HepG2 (cell line): ENCODE measurements at regions not wholly inside any gene's neighbourhood (a gene's known extent, or its start where the extent isn't known, plus 50 kb on each side); places are given as distances from the start of the nearest gene placed in this dataset.

Experiments
- ETV6 ChIP-seq: sonication (generic); formaldehyde crosslinking; conservative IDR thresholded peaks from 2 replicates; pipeline ENCODE4 v1.4.0; 2020; ENCODE audit warnings: missing genetic modification reagents
- HDAC2 ChIP-seq: sonication (generic); formaldehyde crosslinking; IDR thresholded peaks from 2 replicates; pipeline ENCODE4 v1.4.0; 2020; ENCODE audit warnings: missing genetic modification reagents
- HOXA7 ChIP-seq: sonication (generic); formaldehyde crosslinking; IDR thresholded peaks from 2 replicates; pipeline ENCODE4 v1.8.1; 2022; ENCODE audit warnings: mild to moderate bottlenecking, missing genetic modification reagents, moderate library complexity
- KAT7 ChIP-seq: IDR thresholded peaks from 2 replicates; pipeline ENCODE4 v1.6.1; 2018; ENCODE audit warnings: borderline replicate concordance, missing compliant biosample characterization
- NFE2L2 ChIP-seq: fragments of 150-350 bp; IDR thresholded peaks from 2 replicates; pipeline ENCODE4 v1.6.1; 2014; ENCODE audit warnings: low read length
- NR1H2 ChIP-seq: sonication (generic); formaldehyde crosslinking; IDR thresholded peaks from 2 replicates; pipeline ENCODE4 v1.8.1; 2022; ENCODE audit warnings: low read depth, missing genetic modification reagents, borderline replicate concordance
- ZNF331 ChIP-seq: sonication (generic); formaldehyde crosslinking; IDR thresholded peaks from 2 replicates; pipeline ENCODE4 v1.4.0; 2020; ENCODE audit warnings: missing genetic modification reagents
- TF ChIP-seq, protein P1 (sequence below): sonication (generic); formaldehyde crosslinking; IDR thresholded peaks from 2 replicates; pipeline ENCODE4 v1.4.0; 2020; ENCODE audit warnings: missing genetic modification reagents, borderline replicate concordance
- TF ChIP-seq, protein P2 (sequence below): sonication (generic); formaldehyde crosslinking; IDR thresholded peaks from 2 replicates; pipeline ENCODE4 v1.4.0; 2020; ENCODE audit warnings: missing genetic modification reagents, borderline replicate concordance

DNA sequence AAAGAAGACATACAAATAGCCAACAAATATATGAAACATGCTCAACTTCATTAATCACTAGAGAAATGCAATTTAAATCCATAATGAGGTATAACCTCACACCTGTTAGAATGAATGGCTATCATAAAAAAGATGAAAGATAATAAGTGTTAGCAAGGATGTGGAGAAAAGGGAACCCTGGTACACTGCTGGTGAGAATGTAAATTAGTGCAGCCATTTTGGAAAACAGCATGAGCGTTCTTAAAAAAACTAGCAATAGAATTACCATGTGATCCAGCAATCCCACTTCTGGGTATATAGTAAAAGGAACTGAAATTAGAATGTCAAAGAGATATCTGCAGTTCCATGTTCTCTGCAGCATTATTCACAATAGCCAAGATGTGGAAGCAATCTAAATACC is 64.2 kb upstream of the CEP78 start (continued):
- TF ChIP-seq, protein P1, sequence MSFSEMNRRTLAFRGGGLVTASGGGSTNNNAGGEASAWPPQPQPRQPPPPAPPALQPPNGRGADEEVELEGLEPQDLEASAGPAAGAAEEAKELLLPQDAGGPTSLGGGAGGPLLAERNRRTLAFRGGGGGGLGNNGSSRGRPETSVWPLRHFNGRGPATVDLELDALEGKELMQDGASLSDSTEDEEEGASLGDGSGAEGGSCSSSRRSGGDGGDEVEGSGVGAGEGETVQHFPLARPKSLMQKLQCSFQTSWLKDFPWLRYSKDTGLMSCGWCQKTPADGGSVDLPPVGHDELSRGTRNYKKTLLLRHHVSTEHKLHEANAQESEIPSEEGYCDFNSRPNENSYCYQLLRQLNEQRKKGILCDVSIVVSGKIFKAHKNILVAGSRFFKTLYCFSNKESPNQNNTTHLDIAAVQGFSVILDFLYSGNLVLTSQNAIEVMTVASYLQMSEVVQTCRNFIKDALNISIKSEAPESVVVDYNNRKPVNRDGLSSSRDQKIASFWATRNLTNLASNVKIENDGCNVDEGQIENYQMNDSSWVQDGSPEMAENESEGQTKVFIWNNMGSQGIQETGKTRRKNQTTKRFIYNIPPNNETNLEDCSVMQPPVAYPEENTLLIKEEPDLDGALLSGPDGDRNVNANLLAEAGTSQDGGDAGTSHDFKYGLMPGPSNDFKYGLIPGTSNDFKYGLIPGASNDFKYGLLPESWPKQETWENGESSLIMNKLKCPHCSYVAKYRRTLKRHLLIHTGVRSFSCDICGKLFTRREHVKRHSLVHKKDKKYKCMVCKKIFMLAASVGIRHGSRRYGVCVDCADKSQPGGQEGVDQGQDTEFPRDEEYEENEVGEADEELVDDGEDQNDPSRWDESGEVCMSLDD (CRISPR knock-in tag): no peak
- no peak for TF ChIP-seq ETV6 (CRISPR knock-in tag)
- no peak for TF ChIP-seq ZNF331 (CRISPR knock-in tag)
- no peak for TF ChIP-seq NR1H2 (CRISPR knock-in tag)
- no peak for TF ChIP-seq HDAC2 (CRISPR knock-in tag)
- no peak for TF ChIP-seq KAT7 (CRISPR knock-in tag)
- TF ChIP-seq, protein P2, sequence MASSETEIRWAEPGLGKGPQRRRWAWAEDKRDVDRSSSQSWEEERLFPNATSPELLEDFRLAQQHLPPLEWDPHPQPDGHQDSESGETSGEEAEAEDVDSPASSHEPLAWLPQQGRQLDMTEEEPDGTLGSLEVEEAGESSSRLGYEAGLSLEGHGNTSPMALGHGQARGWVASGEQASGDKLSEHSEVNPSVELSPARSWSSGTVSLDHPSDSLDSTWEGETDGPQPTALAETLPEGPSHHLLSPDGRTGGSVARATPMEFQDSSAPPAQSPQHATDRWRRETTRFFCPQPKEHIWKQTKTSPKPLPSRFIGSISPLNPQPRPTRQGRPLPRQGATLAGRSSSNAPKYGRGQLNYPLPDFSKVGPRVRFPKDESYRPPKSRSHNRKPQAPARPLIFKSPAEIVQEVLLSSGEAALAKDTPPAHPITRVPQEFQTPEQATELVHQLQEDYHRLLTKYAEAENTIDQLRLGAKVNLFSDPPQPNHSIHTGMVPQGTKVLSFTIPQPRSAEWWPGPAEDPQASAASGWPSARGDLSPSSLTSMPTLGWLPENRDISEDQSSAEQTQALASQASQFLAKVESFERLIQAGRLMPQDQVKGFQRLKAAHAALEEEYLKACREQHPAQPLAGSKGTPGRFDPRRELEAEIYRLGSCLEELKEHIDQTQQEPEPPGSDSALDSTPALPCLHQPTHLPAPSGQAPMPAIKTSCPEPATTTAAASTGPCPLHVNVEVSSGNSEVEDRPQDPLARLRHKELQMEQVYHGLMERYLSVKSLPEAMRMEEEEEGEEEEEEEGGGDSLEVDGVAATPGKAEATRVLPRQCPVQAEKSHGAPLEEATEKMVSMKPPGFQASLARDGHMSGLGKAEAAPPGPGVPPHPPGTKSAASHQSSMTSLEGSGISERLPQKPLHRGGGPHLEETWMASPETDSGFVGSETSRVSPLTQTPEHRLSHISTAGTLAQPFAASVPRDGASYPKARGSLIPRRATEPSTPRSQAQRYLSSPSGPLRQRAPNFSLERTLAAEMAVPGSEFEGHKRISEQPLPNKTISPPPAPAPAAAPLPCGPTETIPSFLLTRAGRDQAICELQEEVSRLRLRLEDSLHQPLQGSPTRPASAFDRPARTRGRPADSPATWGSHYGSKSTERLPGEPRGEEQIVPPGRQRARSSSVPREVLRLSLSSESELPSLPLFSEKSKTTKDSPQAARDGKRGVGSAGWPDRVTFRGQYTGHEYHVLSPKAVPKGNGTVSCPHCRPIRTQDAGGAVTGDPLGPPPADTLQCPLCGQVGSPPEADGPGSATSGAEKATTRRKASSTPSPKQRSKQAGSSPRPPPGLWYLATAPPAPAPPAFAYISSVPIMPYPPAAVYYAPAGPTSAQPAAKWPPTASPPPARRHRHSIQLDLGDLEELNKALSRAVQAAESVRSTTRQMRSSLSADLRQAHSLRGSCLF (CRISPR knock-in tag): no peak
- TF ChIP-seq HOXA7 (CRISPR knock-in tag): no peak
- no peak for TF ChIP-seq NFE2L2
